WTC11 (cell line): ENCODE measurements at regions not wholly inside any gene's neighbourhood (a gene's known extent, or its start where the extent isn't known, plus 50 kb on each side); places are given as distances from the start of the nearest gene placed in this dataset.

ENCODE experiments used
- CBFB ChIP-seq: sonication (generic); formaldehyde crosslinking; IDR thresholded peaks from 2 replicates; pipeline ENCODE4 v1.8.1; 2022; ENCODE audit warnings: mild to moderate bottlenecking, low read depth, missing genetic modification reagents
- CTCF ChIP-seq: fragments of 200-600 bp; IDR thresholded peaks from 2 replicates; pipeline ENCODE4 v1.8.0; 2022; ENCODE audit warnings: antibody characterized with exemption
- RELA ChIP-seq: sonication (generic); formaldehyde crosslinking; IDR thresholded peaks from 2 replicates; pipeline ENCODE4 v1.8.1; 2022; ENCODE audit warnings: missing genetic modification reagents, mild to moderate bottlenecking, borderline replicate concordance
- SMAD3 ChIP-seq: sonication (generic); formaldehyde crosslinking; IDR thresholded peaks from 2 replicates; pipeline ENCODE4 v1.8.0; 2022; ENCODE audit warnings: missing genetic modification reagents, mild to moderate bottlenecking, borderline replicate concordance
- SP1 ChIP-seq: sonication (generic); formaldehyde crosslinking; conservative IDR thresholded peaks from 2 replicates; pipeline ENCODE4 v1.8.1; 2022; ENCODE audit warnings: missing genetic modification reagents
- TEAD4 ChIP-seq: sonication (generic); formaldehyde crosslinking; IDR thresholded peaks from 2 replicates; pipeline ENCODE4 v1.8.0; 2022; ENCODE audit warnings: mild to moderate bottlenecking, missing genetic modification reagents
- TF ChIP-seq, protein P1 (sequence below): sonication (generic); formaldehyde crosslinking; IDR thresholded peaks from 2 replicates; pipeline ENCODE4 v1.8.0; 2022; ENCODE audit warnings: mild to moderate bottlenecking, missing genetic modification reagents
- TF ChIP-seq, protein P2 (sequence below): sonication (generic); formaldehyde crosslinking; IDR thresholded peaks from 2 replicates; pipeline ENCODE4 v1.8.0; 2022; ENCODE audit warnings: mild to moderate bottlenecking, missing genetic modification reagents

DNA sequence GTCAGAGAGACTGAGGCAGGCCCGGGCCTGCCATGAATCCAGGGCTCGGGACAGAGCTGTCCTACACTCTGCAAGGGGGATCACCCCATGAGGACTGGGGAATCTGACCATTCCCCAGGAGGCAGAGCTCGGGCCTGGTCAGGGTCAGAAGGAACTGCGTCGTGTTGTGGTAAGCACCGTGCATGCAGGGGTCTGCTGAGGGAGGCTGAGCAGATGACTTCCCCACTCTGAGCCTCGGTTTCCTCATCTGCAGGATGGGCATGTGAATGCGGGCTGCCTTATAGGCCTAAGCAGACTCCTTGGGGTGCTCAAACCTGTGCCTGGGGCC is 61.6 kb upstream of the IQSEC1 start:
- TF ChIP-seq SP1 (CRISPR knock-in tag), result no peak
- TF ChIP-seq RELA, result no peak
- no peak for TF ChIP-seq SMAD3 (CRISPR knock-in tag)
- TF ChIP-seq CBFB (CRISPR knock-in tag), result no peak
- no peak for TF ChIP-seq CTCF
- no peak for TF ChIP-seq TEAD4 (CRISPR knock-in tag)
- TF ChIP-seq, protein P1, sequence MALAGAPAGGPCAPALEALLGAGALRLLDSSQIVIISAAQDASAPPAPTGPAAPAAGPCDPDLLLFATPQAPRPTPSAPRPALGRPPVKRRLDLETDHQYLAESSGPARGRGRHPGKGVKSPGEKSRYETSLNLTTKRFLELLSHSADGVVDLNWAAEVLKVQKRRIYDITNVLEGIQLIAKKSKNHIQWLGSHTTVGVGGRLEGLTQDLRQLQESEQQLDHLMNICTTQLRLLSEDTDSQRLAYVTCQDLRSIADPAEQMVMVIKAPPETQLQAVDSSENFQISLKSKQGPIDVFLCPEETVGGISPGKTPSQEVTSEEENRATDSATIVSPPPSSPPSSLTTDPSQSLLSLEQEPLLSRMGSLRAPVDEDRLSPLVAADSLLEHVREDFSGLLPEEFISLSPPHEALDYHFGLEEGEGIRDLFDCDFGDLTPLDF (CRISPR knock-in tag), result no peak
- TF ChIP-seq, protein P2, sequence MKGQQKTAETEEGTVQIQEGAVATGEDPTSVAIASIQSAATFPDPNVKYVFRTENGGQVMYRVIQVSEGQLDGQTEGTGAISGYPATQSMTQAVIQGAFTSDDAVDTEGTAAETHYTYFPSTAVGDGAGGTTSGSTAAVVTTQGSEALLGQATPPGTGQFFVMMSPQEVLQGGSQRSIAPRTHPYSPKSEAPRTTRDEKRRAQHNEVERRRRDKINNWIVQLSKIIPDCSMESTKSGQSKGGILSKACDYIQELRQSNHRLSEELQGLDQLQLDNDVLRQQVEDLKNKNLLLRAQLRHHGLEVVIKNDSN (CRISPR knock-in tag), result no peak
